ENCODE measurements at regions not wholly inside any gene's neighbourhood (a gene's known extent, or its start where the extent isn't known, plus 50 kb on each side); places are given as distances from the start of the nearest gene placed in this dataset.
A peak's percentile ranks its signal among the peaks of the same experiment; 100 is the strongest.

- H3K4me3 ChIP-seq (ENCODE audit: low read length) = no peak overlapping the region
- peak in 2 of 3 donors; percentile 27 to 36 for DNase-seq
- H3K27ac ChIP-seq (ENCODE audit: low read length) = no peak overlapping the region
- H3K4me1 ChIP-seq (ENCODE audit: control insufficient read depth, insufficient read depth, low read length) = peaks cover 2% of the 10 kb centered on the region
- WGBS = 81% methylated on average over 12 of the region's 12 CpGs
- H3K27me3 ChIP-seq (ENCODE audit: control insufficient read depth, insufficient read depth) = no peaks in the 10 kb centered on the region
- no peak for ATAC-seq
- intact Hi-C loops (cut with DNase I) = no loop called here
- H3K9me3 ChIP-seq (ENCODE audit: control insufficient read depth, low read length) = no peaks in the 10 kb centered on the region
Observed at GRCh38 chr2:120606280-120606679, 129.4 kb upstream of the GLI2 start.

GRCh38 chr2:120606931-120607330, 128.7 kb upstream of the GLI2 start:
- H3K27me3 ChIP-seq (ENCODE audit: control insufficient read depth, insufficient read depth) = no peaks in the 10 kb centered on the region
- H3K27ac ChIP-seq (ENCODE audit: low read length) = no peak overlapping the region
- H3K4me3 ChIP-seq (ENCODE audit: low read length) = no peak overlapping the region
- intact Hi-C loops (cut with DNase I) = no loop called here
- DNase-seq (peak; percentile 52 to 74 (median 63)), ATAC-seq (peak; percentile 63 to 69)
- WGBS = 50% methylated on average over 6 of the region's 6 CpGs
- H3K9me3 ChIP-seq (ENCODE audit: control insufficient read depth, low read length) = no peaks in the 10 kb centered on the region
- peaks cover 2% of the 10 kb centered on the region for H3K4me1 ChIP-seq (ENCODE audit: control insufficient read depth, insufficient read depth, low read length)

- H3K9me3 ChIP-seq (ENCODE audit: control insufficient read depth, low read length) = no peaks in the 10 kb centered on the region
- H3K4me1 ChIP-seq (ENCODE audit: control insufficient read depth, insufficient read depth, low read length) = peaks cover 2% of the 10 kb centered on the region
- ATAC-seq (peak in 1 of 2 donors; percentile 8), DNase-seq (peak in 2 of 3 donors; percentile 28 to 36)
- no peaks in the 10 kb centered on the region for H3K27me3 ChIP-seq (ENCODE audit: control insufficient read depth, insufficient read depth)
- 44% methylated on average over 8 of the region's 8 CpGs for WGBS
- intact Hi-C loops (cut with DNase I) = no loop called here
- no peak overlapping the region for H3K4me3 ChIP-seq (ENCODE audit: low read length)
- no peak overlapping the region for H3K27ac ChIP-seq (ENCODE audit: low read length)
Observed at GRCh38 chr2:120607506-120607905, 128.2 kb upstream of the GLI2 start.

GRCh38 chr2:120607996-120608395, 127.7 kb upstream of the GLI2 start:
- intact Hi-C loops (cut with DNase I) = no loop called here
- Histone ChIP-seq H3K4me3 (ENCODE audit: low read length) (no peak overlapping the region), H3K27me3 (ENCODE audit: control insufficient read depth, insufficient read depth) (no peaks in the 10 kb centered on the region), H3K27ac (ENCODE audit: low read length) (no peak overlapping the region), H3K9me3 (ENCODE audit: control insufficient read depth, low read length) (no peaks in the 10 kb centered on the region), H3K4me1 (ENCODE audit: control insufficient read depth, insufficient read depth, low read length) (peaks cover 2% of the 10 kb centered on the region)
- ATAC-seq (no peak), DNase-seq (peak in 1 of 3 donors; percentile 21)
- 99% methylated on average over 4 of the region's 4 CpGs for WGBS

GRCh38 chr2:120609826-120610395, 125.8 kb upstream of the GLI2 start:
- H3K9me3 ChIP-seq (ENCODE audit: control insufficient read depth, low read length) = no peaks in the 10 kb centered on the region
- intact Hi-C loops (cut with DNase I) = no loop called here
- no peak overlapping the region for H3K27ac ChIP-seq (ENCODE audit: low read length)
- DNase-seq = peak in 2 of 3 donors; percentile 14 to 18
- 63% methylated on average over 13 of the region's 13 CpGs for WGBS
- no peak overlapping the region for H3K4me3 ChIP-seq (ENCODE audit: low read length)
- no peak for ATAC-seq
- H3K4me1 ChIP-seq (ENCODE audit: control insufficient read depth, insufficient read depth, low read length) = peaks cover 2% of the 10 kb centered on the region
- no peaks in the 10 kb centered on the region for H3K27me3 ChIP-seq (ENCODE audit: control insufficient read depth, insufficient read depth)

- Histone ChIP-seq H3K27ac (ENCODE audit: low read length) (no peak overlapping the region), H3K27me3 (ENCODE audit: control insufficient read depth, insufficient read depth) (no peaks in the 10 kb centered on the region), H3K9me3 (ENCODE audit: control insufficient read depth, low read length) (no peaks in the 10 kb centered on the region), H3K4me1 (ENCODE audit: control insufficient read depth, insufficient read depth, low read length) (peaks cover 2% of the 10 kb centered on the region), H3K4me3 (ENCODE audit: low read length) (no peak overlapping the region)
- DNase-seq (peak in 1 of 3 donors; percentile 16), ATAC-seq (no peak)
- intact Hi-C loops (cut with DNase I) = no loop called here
- 90% methylated on average over 6 of the region's 6 CpGs for WGBS
Observed at GRCh38 chr2:120611016-120611415, 124.7 kb upstream of the GLI2 start.

GRCh38 chr2:120611961-120612360, 123.7 kb upstream of the GLI2 start:
- Histone ChIP-seq H3K27ac (ENCODE audit: low read length) (no peak overlapping the region), H3K4me1 (ENCODE audit: control insufficient read depth, insufficient read depth, low read length) (no peaks in the 10 kb centered on the region), H3K27me3 (ENCODE audit: control insufficient read depth, insufficient read depth) (no peaks in the 10 kb centered on the region), H3K9me3 (ENCODE audit: control insufficient read depth, low read length) (no peaks in the 10 kb centered on the region), H3K4me3 (ENCODE audit: low read length) (no peak overlapping the region)
- DNase-seq = peak in 1 of 3 donors; percentile 32
- intact Hi-C loops (cut with DNase I) = no loop called here
- no peak for ATAC-seq
- WGBS = 77% methylated on average over 13 of the region's 13 CpGs

- no peak overlapping the region for H3K27ac ChIP-seq (ENCODE audit: low read length)
- ATAC-seq (no peak), DNase-seq (no peak)
- 91% methylated on average over 7 of the region's 7 CpGs for WGBS
- H3K9me3 ChIP-seq (ENCODE audit: control insufficient read depth, low read length) = no peaks in the 10 kb centered on the region
- intact Hi-C loops (cut with DNase I) = no loop called here
- no peak overlapping the region for H3K4me3 ChIP-seq (ENCODE audit: low read length)
- H3K4me1 ChIP-seq (ENCODE audit: control insufficient read depth, insufficient read depth, low read length) = no peaks in the 10 kb centered on the region
- no peaks in the 10 kb centered on the region for H3K27me3 ChIP-seq (ENCODE audit: control insufficient read depth, insufficient read depth)
Observed at GRCh38 chr2:120612471-120612870, 123.2 kb upstream of the GLI2 start.

- no peak for DNase-seq
- WGBS = 97% methylated on average over 7 of the region's 7 CpGs
- no peaks in the 10 kb centered on the region for H3K27me3 ChIP-seq (ENCODE audit: control insufficient read depth, insufficient read depth)
Observed at GRCh38 chr2:120612931-120613330, 122.7 kb upstream of the GLI2 start.

GRCh38 chr2:120613742-120614571, 121.7 kb upstream of the GLI2 start:
- no peak overlapping the region for H3K27ac ChIP-seq (ENCODE audit: low read length)
- no peak for ATAC-seq
- no peaks in the 10 kb centered on the region for H3K9me3 ChIP-seq (ENCODE audit: control insufficient read depth, low read length)
- no peak overlapping the region for H3K4me3 ChIP-seq (ENCODE audit: low read length)
- intact Hi-C loops (cut with DNase I) = no loop called here
- WGBS = 71% methylated on average over 29 of the region's 29 CpGs
- no peak for DNase-seq
- no peaks in the 10 kb centered on the region for H3K27me3 ChIP-seq (ENCODE audit: control insufficient read depth, insufficient read depth)
- no peaks in the 10 kb centered on the region for H3K4me1 ChIP-seq (ENCODE audit: control insufficient read depth, insufficient read depth, low read length)

More at GRCh38 chr2:120612931-120613330, 122.7 kb upstream of the GLI2 start:
- Histone ChIP-seq H3K27ac (ENCODE audit: low read length) (no peak overlapping the region), H3K4me3 (ENCODE audit: low read length) (no peak overlapping the region), H3K9me3 (ENCODE audit: control insufficient read depth, low read length) (no peaks in the 10 kb centered on the region), H3K4me1 (ENCODE audit: control insufficient read depth, insufficient read depth, low read length) (no peaks in the 10 kb centered on the region)
- ATAC-seq = no peak
- intact Hi-C loops (cut with DNase I) = no loop called here

GRCh38 chr2:120614901-120615300, 120.8 kb upstream of the GLI2 start:
- DNase-seq (peak in 1 of 3 donors; percentile 28), ATAC-seq (no peak)
- H3K4me3 ChIP-seq (ENCODE audit: low read length) = no peak overlapping the region
- intact Hi-C loops (cut with DNase I) = no loop called here
- H3K9me3 ChIP-seq (ENCODE audit: control insufficient read depth, low read length) = no peaks in the 10 kb centered on the region
- no peaks in the 10 kb centered on the region for H3K4me1 ChIP-seq (ENCODE audit: control insufficient read depth, insufficient read depth, low read length)
- 93% methylated on average over 13 of the region's 13 CpGs for WGBS
- no peak overlapping the region for H3K27ac ChIP-seq (ENCODE audit: low read length)
- H3K27me3 ChIP-seq (ENCODE audit: control insufficient read depth, insufficient read depth) = no peaks in the 10 kb centered on the region
